DMS79 treated with DMSO at 0.1 percent for 48 hours (cell line): ENCODE measurements at regions not wholly inside any gene's neighbourhood (a gene's known extent, or its start where the extent isn't known, plus 50 kb on each side); places are given as distances from the start of the nearest gene placed in this dataset.

Experiments used
- DNase-seq: peaks from one replicate; lab custom pipeline; 2025; lab: John Stamatoyannopoulos, UW

DNA sequence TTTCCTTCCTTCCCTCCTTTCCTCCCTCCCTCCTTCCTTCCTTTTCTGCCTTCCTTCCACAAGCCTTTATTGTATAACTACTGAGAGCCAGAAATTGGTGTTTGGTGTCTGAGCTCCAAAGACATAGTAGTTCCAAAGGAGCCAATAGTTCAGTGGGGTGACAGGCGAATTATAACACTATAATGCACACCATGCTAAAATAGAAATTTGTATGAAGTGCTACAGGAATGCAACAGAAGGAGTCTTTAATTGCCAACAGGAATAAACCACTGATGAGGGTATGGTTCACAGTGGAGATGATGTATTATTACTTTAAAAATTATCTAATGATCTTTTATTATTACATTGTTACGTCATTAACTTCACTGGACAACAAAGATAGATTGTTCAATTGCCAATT lies 158.8 kb upstream of the SP8 start:
- DNase-seq = no peak

DNA sequence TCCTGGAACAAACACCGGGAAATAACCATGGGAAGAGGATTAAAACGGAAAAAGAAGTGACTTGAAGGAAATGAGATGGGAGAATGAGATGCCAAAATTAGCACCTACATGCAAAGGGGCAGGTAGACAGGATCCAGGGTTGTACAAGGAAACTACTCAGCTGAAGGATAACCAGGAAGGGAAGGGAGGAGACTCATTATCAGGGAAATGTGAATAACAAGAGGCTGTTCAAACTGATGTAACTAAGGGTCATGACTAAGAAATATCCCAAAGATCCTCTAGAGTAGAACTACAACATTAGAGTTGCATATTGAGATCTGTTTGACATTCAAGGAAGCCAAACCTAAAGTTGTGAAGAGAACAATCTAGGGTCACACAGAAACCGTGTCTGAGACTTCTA lies 166.2 kb upstream of the SP8 start:
- no peak for DNase-seq

DNA sequence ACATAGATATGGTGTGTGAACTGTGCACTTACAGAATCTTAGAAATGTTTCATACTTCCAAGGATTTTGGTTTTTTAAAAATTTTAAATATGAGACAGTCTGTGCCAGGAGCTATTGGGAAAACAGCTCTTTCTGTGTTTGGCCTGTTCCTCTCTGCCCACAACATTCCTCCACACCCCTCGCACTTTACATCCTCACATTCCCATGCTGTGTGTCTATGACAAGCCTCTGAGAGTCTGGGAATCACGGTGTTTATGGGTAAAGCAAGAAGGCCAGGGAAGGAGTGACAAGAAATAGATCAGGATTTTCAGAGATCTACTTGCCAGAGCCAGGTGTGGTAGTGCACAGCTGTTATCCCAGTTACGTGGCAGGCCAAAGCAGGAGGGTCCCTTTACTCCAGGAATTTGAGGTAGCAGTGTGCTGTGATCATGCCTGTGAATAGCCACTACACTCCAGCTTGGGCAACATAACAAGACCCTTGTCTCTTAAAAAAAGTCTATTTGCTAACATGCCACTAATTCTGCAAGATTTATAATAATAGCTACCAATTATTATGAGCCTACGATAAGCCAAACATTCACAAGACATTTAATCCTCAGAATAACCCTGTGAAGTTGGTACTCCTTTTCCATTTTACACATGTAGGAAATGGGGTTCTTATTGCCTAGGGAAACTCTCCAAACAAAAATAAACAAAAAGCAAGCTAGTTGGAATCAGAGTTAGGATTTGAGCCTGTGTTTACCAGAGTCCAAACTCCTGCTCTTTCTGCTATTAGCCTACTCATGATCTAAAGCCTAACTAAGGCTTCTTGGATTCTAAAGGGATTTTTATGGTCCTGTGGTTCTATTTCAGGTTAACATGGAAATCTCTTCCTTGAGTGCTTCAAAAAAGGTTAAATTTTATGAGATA lies 168.3 kb upstream of the SP8 start:
- no peak for DNase-seq

DNA sequence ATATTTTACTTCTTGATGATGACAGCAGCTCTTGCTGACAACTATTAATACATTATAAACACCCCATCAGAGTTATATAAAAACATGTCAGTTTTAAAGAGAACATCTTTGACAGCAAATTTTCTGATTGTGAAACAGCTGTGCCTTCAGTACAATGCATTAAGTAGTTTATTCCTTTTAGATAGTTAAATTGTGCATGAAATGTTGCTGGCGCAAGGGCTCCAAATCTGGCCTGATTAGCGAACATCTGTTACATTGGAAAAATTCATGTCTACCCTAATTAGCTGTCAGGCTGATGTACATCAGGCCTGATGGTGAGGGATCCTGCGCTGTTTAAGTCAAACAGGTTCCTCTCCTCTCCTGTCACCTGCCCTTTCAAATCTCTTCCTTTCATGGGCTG lies 171.9 kb upstream of the SP8 start:
- DNase-seq = no peak

DNA sequence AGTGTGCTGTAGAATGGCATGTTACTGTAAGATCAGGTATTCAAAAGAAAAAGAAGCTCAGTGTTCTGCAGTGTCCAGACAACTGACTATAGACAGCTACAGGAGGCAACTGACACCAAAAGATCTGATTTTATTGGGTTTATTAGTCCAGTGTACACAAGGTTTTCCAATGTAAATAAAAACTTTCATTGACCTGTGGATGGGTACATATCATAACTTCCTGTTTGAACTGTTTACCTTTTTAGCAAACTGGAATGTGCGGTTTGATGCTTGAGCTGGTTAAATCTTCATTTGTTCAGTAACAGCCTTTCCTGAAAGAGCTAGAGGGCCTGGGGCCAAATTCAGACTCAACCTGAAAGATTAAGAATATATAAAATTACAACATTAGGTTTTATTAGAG lies 172.6 kb upstream of the SP8 start:
- DNase-seq = no peak

DNA sequence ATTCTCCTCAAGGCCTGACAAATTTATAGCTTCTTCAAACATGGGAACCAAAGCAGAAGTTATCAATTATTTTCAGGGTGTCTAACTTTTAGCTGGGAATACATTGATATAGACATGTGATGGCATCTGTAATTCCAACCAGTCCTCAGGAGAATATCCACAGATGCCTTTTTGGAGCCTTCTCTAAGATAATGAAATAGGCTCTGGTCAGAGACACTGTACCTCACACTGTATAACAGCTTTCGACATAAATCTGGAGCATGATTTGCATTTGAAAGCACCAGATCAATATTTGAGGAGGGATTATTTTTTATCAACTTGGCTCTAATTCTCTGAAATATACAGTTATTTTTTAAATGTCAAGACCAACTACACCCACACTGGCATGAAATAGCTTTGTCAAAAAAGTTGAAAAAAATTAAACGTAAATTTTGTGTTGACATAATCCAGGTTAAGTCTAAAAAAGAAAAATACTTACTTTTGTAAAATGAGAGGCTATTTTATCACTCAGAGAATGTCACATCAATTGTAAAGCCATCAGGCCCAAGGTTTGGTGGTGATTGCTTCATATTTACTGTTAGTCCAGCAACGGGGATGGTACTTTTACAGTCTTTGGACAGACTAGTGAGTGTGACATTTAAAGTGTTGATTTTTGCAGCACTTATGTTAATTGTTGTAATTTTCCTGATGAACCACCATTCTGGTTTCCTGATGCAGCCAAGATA lies 177.0 kb upstream of the SP8 start:
- DNase-seq = no peak

DNA sequence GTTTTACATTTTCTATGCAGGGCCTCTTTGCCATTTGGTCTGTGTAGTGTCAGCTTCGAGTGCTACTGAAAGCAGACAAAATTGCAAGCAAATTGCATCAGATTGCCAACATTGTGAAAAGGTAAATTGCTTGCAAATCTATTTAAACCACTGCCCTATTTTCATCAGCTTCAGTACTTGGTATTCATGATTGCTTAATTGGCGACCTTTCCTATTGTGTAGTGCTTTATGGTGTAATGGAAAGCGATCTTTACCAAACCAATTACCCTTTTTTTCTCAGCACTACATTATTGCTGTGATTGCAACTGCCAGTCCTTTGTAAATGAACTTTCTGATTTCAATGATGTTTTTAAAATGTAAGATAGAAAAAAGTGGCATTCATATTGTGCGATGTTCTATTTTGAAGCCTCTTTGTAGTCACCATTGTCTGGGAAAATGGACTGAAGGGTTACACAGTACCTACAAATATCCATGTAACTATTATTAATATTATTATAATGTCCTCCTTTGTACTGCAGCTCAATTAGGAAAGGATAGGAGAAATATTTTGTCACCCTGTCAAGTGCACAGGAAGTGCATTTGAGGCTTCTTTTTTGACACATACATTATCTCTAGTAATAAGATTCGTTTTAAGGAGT lies 177.7 kb upstream of the SP8 start:
- DNase-seq = no peak

DNA sequence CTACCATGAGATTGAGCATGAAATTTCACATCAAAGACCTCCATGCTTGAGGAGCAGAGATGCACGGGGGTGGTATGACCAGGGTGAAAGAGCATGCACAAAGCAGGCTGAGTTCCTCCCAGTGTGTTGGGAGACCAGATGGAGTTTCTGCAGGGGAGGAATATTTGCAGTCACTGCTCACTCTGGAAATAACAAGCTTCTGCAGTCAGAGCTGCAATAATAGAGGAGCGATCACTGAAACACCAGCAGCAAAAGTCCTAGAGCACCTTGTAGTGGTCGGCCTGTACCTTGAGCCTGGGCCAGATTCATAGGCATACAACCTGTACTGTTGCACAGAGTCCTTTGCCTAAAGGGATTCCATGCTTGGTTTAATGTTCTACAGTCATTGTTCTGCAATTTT lies 184.5 kb upstream of the SP8 start:
- DNase-seq = no peak

DNA sequence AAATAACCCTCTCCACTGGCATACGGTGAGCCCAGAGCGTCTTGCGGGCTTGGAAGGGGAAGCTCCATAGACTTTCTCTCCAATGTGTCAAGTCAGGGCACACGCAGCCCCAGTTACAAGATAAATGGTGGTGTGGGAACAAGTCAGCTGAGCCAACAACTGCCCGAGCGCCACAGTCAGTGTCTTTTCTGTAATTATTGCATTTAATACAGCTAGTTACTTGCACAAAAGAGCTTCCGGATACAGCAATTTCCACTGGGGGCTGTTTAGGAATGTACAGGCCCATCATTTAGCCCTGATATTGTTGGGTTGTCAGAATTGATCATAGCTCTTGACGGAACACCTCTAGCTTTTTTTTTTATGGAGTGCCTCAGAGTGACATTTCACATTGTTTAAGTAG lies 193.5 kb upstream of the SP8 start:
- DNase-seq = no peak

DNA sequence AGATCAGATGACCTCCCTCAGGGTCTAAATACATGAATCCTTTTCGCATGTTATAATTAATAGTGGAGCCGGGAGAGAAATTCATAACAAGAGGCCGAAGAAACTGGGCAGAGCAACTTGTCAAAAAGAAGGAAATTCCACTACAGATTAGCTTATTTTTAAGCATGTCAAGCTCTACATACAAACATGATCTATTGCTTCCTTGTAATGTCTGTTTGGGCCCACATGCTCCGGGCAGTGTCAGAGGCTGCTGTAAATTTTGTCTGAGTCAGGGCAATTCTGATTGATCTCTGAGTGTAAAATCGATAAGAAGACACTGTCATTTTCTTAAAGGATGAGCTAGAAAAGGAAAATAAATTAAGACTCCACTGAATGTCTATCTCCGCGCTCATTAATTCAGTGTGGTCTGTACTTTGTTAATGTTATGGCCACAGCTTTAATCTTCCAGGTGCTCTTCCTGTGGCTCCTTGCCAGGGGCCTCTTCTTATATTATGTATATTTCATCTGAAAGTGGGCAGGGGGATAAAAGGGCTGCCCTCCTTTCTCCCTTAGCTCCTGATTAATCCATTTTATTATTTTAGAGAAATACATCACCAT lies 194.1 kb upstream of the SP8 start:
- no peak for DNase-seq

DNA sequence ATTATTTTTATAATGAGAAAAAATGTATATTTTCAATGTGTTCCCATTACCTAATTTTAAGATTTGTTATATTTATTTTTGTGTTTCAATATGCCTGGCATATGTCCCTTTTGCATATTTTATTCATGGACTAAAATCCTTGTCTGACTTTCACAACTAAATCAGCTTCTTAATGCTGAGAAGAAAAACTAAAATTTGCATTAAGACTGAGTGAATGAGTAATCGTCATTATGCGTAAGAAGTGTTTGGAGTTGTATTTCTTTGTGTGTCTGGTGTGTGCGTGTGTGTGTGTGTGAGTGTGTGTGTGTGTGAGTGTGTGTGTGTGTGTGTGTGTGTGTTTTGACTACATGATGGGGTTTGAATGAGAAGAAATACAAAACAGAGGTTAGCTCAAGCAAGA lies 201.7 kb upstream of the SP8 start:
- no peak for DNase-seq

DNA sequence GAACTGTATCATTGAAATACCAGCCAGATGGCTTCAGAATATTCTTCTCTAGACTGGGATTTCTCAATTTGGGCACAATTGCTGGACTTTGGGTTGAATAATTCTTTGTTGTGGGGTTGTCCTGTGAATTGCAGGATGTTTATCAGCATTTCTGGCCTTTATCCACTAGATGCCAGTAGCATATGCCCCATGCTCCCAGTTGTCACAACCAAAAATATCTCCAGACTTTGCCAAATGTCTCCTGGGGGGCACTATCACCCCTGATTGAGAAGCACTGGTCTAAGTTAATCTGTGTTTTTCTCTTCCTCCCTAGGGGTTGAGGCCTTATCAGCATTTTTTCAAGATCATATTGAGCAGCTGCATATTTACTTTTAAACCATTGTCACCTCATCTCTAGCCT lies 204.9 kb upstream of the SP8 start:
- no peak for DNase-seq

DNA sequence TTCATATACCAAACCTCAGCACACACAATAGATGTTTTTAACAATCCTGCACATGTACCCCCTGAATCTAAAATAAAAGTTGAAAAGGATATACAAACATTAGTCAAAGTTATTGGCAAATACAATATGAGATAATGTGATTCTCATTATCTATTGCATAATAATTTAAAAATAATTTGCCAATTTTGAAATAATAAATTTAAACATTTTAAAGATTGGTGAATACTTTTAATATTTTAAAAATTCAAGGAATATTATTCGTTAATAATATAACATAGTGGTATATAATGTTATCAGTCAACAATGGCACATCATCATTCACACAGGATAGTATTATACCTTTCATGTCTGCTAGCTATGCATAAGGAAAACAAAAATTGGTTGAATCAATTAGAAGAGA lies 207.0 kb upstream of the SP8 start:
- no peak for DNase-seq

DNA sequence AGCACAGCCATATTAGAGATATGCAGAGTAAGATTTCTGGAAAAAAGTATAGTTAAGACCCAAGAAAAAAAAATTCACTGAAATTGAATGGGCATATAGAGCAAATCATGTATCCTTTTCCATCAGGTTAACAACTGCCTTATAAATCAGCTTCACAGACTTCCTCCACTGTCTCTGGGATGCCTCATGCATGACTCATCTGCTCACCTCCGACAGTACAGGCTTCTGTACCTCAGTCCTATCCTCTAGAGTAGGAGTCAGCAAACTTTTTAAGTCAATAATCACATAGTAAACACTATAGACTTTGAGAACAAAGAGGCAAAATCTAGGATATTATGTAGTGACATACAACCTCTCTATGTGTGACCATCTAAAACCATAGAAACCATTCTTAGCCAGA lies 211.6 kb upstream of the SP8 start:
- no peak for DNase-seq

DNA sequence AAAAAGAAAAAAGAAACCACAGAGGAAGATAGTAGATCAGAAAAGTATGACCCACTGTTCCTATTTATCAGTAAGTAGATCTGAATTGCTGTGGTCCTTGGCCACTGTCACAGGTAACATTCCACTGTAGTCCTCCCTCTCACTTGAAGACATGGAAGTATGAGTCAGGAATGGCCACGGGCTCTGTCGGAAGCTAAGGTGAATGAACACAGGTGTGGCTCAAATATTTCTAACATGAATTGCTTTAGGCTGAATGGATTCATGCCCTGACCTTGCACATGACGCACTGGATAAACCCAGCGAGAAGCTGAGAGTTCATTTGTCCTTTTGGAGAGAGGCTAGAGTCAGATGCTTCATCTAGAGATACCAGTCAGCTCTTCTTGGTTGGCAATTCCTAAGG lies 224.5 kb upstream of the SP8 start:
- DNase-seq = no peak

DNA sequence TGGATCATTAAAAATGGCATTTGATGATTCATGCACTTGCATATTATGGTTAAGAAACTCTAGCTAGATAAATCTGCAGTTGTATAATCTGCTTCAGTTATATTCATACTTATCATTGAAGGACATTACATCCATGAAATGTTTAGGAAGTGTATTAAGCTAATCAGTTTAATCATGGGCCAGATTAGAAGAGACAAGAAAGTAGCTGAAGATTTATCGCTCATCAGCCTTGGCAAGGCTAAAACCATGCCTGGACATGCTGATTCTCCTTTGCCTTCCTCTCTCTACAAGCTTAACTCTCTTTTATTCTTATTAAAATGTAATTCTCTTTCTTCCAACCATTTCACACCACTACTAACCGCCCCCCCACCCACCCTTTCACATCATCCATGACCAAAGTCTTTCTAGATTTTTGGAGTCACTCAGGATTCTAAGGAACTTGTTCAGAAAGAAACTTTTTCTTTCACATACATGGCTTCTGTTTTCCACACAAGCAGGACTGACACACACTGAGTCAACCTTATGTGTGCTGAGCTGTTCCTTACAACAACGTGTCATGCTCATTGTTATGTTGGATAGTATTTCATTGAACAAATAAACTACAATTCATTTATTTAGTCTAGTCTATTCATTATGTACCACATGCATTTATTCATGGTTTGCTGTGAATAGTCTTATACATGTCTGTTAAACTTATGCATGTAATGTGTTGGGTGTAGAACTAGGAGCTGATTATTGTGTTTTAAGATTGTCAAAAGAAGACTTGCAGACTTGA lies 227.3 kb upstream of the SP8 start:
- no peak for DNase-seq

DNA sequence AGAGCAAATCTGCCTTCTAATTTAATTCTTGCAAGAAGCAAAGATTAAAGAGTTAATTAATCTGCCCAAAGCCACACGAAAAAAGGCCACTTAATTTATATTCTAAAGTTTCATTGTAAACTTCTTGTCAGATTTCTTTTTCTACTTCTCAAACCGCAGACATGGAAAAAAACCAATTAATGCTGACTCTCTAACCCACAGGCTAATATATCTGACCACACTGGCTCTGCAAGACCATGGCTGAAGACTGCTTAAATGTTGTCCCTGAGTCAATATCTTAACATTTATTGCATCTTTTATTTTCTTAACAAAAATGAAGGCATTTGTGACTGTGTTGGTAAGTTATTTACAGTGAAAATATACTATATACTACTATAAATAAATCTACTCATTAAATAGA lies 234.0 kb upstream of the SP8 start:
- no peak for DNase-seq

DNA sequence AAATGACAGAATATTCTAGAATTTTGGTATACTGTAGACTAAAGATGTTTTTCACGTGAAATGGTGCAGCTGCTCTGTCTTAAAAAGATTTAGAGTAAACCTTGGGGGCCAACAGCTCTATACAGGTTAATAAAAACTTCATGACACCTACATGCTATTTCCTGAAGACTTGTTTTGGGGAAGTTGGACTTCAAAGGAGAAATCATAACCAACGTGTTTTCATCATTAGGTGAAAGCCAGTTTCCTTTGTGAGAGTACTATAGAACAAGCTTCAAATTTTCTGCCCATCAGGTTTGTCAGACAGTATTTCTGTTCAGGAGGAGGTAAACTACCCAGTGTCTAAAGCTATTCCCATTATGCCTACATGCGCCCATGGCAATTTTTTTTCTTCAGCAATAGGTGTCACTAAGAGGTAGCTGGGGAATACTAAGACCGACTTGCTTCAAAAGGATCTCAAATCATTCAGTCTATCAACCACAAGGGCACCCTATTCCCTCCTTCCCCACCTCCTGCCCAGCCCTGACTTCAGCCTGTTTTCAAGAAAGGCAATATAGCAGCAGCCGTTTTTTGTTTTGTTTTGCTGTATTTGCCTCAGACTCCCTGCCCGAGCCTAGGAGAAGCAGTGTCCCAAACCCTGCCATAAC lies 237.3 kb upstream of the SP8 start:
- no peak for DNase-seq

DNA sequence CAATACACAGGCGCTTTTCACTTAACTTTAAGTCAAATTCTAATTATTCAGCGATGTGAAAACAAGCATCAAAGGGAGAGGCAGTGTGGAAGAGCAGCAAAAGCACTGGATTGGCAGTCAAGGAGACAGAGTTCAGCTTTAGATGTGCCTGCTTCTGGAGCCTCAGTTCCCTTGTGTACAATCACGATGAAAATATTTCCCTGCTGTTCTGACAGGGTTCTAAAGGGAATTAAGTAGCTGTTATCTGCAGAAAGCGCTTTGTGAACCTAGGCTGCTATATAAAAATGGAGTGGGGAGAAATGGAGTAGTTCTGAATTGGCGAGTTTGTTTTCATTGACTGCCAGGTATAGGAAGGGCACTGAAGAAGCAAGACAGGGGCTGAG lies 237.8 kb upstream of the SP8 start:
- DNase-seq = no peak

DNA sequence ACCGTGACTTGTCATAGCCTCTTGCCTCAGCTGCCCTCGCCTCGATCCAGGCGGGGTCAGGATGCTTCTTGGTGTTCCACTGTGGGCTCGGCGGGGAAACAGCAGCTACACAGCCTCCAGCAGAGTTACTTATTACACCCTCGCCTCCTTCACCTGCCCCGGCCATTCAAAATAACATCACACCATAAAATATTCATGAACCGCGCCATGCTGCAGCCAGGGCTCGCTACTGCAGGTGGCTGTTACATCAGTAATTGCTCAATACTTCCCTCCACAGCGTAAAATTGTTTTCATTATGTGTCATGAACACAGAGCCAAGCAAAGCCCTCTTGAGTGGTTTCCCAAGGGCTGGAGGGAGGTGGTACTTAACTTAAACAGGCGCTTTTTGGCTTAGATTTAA lies 241.5 kb upstream of the SP8 start:
- DNase-seq = peak; percentile 36

DNA sequence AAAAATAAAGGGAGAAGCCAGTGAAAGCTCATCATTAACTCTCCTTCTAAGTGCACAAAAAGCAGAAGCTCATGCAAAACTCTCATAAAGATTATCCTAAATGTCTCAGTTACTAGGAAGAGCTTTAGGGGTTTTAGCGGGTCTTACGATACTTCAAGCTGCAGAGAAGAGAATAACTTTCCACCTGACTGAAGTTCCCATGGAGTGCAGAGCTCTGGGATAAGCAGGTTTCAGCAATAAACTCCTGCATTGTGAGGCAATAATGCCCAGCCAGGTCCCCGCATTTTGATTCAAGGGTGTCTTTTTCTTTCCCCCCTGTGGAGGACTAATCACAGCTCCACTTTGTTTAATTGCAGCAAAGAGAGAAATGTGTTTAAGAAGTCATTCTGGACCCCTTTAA lies 241.9 kb upstream of the SP8 start:
- no peak for DNase-seq

DNA sequence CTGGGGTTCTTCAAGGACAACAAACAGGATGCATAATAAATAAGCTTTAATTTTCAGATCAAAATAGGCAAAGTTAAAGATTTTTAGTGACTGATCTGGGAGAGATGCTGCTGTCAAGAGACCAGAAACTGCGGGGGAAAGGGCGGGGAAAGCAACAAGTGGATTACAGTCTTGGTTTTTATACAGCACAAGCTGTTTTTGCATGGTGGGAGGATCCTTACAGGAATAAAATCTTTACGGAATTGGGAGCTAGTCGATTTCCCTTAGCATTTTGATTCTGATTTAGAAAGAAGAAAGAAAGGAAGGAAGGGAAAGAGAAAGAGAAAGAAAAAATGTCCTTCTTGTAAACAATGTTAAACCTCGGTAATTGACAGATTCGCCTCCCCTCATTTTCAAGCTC lies 242.3 kb upstream of the SP8 start:
- DNase-seq = no peak
